GM18870 (cell line): ENCODE measurements at regions not wholly inside any gene's neighbourhood (a gene's known extent, or its start where the extent isn't known, plus 50 kb on each side); places are given as distances from the start of the nearest gene placed in this dataset.

Source experiments
- ATAC-seq: cut with Tn5 transposase; IDR thresholded peaks from one replicate; pipeline ENCODE4 v1.9.1; 2021; ENCODE audit warnings: moderate library complexity; ENCODE audit not compliant: unreplicated experiment

- ATAC-seq, result no peak
These were observed 109.6 kb upstream of the CDC42EP3 start for GRCh38 chr2:37781028-37781427.

DNA sequence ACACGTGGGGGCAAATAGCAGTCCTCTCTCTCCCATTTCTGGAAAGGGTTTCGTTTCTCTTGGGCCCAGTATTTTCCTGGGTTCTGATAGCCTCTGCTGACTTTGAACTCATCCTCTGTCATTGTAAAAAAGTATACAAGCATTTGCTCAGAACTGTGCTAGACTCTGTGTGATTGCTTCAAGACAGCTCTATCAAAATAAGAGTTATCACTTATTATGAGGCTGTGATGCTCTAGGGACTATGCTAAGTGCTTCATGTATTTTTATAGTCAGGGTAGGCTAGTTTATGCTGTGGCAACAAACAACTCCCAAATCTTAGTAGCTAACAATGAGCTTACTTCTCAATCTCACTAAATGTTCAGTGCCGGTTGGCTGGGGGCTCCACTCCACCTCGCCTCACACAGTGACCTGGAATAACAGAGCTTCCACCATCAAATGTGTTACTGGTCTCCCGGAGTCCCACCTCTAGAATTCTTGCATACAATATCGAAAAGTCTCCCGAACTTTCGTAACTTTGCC lies 110.8 kb upstream of the CDC42EP3 start:
- no peak for ATAC-seq

GRCh38 chr2:37782721-37783371 lies 111.4 kb upstream of the CDC42EP3 start:
- no peak for ATAC-seq

- no peak for ATAC-seq
These were observed 112.1 kb upstream of the CDC42EP3 start for GRCh38 chr2:37783545-37783944.

- ATAC-seq, result no peak
These were observed 112.8 kb upstream of the CDC42EP3 start for GRCh38 chr2:37784071-37784758.

DNA sequence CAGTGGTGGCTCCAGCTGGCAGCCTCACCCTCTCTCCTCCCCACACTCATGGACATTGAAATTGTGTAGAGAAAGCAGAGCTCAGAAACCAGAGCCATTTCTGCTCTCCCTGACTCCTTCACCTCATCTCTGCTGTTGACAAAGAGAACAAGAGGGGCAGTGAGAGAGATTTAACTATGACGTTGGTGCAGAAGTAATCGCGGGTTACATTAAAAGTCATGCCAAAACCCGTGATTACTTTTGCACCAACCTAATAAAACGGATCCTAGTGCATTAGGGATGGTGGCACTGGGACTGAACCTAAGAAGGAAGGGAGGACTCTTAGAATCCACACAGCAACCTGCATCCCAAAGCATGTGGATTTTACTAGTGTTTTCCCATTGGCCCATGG lies 113.3 kb upstream of the CDC42EP3 start:
- ATAC-seq, result no peak

DNA sequence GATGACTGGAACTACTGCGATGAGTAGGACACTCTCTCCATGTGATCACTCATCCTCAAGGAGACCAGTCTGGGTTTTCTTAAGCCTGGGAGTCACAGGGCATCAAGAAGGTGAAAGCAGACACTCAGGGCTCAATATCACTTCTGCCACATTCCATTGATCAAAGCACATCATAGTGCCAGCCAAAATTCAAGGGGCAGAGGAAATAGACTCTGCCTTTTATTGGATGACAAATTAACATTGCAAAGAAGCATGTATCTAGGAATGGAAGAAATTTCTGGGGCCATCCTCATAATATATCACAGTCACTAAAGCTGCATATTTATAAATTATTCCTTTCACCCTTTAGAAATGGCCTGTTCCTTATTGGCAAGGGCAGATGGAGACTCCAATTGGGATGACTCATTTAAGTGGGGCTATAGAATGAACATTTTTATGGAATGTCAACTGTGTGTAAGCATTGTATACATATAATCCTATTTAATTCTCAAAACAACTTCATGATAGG lies 114.8 kb upstream of the CDC42EP3 start:
- ATAC-seq, result no peak

DNA sequence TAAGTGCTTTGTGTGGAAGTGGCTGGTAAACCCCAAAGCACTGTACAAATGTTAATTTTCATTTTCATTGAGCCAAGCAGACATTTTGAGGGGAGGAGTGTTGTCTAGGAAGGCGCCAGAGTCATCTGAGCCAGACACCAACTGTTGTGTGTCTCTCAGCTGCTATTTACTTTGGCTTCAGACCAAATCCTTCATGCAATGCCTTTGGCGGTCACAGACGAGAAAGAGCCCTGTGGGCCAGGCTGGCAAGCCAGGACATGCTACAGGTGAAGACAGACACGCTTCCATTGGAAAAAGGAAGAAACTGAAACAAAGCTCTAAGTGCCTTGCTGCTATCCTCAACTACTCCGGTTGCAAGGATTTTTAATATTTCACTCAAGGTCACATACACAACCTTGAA lies 115.4 kb upstream of the CDC42EP3 start:
- no peak for ATAC-seq

- ATAC-seq, result no peak
These were observed 117.3 kb upstream of the CDC42EP3 start for GRCh38 chr2:37788602-37789209.

- no peak for ATAC-seq
These were observed 118.6 kb upstream of the CDC42EP3 start for GRCh38 chr2:37790019-37790418.

DNA sequence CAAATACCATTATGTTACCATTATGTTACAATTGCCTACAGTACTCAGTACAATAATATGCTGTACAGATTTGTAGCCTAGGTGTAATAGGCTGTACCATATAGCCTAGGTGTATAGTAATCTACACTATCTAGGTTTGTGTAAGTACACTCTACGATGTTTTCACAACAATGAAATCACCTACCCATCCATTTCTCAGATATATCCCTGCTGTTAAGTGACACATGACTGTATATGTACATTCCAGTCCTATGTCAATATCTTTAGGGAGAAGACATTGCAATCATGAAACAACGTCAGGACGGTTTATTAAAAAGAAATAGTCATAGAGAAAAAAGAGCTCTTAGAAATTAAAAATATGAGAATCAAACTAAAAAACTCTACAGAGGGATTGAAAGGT lies 119.0 kb upstream of the CDC42EP3 start:
- ATAC-seq, result no peak

GRCh38 chr2:37792366-37792765 lies 120.9 kb upstream of the CDC42EP3 start:
- no peak for ATAC-seq

- no peak for ATAC-seq
These were observed 121.6 kb upstream of the CDC42EP3 start for GRCh38 chr2:37793004-37793403.

DNA sequence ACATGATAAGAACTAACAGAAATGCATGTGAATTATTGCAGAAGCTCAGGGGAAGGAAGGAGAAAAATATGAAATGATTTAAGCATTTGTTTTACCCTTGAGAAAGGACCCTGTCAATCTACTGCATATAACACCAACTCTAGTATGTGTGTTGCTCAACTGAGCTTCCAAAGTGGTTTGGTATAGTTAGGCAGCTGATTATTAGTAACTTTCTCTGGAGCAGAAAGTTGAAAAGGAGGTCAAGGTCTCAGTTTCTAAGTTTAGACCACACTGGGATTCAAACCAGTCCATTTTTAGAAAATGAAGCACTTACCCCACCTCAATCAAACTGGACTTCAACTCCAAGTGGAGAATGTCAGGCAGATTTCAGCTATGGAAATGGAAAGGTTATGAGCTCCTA lies 123.3 kb upstream of the CDC42EP3 start:
- ATAC-seq, result no peak

DNA sequence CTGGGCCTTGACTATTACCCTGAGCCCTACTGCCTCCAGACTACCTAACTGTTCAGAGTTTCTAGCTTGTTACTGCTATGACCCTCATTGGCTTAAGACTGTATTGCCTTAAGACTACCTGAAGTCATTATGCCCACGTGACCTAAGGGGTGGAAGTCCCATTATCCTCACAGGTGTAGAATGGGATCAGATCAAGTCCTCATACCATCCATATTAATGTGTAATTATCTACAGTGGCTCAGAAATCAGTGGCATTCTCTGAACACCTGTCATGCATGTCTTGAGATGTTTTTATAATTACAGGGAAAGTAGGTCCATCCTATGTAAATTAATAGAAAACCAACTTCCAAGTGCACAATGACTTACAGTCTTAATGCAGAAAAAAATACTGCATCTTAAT lies 124.0 kb upstream of the CDC42EP3 start:
- no peak for ATAC-seq

DNA sequence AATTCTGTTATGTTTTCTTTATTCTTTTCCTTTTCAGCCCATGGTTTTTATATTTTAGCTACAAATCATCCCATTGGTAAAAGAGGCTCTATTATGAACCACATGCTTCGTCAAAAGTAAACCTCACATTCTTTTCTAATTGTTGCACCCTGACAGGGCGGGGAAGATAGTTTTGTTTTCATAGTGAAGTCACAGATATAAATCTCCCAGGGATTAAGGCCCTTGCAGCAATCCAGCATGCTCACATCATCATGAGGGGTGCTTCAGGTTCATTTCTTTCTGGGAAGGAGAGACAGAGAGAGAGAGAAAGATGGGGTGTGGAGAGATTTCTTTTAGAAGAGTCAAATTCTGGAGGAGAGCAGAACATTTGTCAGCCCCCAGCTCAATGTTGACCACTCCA lies 124.5 kb upstream of the CDC42EP3 start:
- ATAC-seq, result no peak

DNA sequence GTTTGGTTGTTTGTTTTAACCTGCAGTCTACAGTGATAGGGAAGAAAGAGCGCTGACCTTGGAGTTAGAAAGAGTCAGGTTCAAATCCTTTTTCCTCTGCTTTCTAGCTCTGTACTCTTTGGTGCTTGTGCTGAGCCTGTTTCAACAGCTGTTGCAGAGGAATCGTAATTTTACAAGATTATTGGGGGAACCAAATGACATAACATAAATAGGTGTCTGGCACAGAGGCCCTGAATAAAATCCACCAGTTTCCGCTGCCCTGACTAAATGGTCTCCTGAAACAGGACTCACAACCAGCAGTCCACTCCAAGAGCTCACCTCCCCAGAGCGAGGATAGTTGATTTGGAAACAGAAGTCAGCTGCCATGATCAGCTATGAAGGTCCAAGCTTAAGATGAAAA lies 125.0 kb upstream of the CDC42EP3 start:
- ATAC-seq, result no peak

DNA sequence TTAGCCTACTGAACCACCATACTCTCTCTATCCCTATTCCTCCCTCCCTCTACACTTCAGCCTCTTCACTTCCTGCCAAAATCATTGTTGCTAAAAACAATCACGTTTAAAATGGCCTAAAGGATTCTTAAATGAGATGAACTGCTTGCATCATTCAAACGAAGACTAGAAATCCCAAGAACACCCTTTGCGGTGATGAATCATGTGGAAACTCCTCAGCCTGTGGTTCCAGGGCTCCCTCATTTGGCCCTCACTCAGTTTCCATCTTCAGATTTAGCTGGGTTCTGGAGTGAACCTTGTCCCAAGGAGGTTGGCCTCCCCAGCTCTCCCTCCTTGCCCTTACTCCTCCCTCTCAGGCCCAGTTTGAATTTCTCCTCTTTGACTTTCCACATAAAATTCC lies 125.6 kb upstream of the CDC42EP3 start:
- no peak for ATAC-seq

DNA sequence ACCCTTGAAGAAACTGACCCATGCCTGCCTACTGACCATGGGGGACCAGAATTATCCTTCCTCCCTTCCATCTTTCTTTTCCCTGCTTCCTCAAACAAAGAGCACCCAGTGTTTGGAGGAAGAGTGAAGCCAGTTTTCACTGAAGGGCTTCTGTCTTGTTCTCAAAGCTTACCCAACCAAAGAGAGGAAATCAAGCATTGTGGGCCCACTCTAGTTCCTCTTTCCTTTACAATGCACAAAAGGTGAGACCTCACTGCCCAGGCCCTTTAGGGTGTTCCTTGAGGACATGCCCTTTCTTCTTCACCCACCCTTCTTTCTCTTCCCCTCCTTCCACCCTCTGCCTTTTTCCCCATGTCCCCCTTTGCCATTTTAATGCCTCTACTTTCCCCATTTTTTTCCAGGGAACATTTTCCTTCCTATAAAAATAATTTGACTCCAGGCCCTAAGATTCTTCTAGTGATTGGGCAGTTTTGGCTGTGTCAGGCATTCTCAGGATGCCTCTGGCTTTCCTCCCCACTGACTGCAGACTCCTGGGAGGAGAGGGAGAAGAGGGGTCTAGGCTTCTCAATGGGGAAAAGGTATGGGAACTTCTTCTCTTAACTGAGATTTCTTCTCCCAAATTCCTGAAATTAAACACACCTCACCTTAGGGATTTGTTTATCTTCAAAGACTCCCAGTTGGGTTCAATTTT lies 126.6 kb upstream of the RMDN2 start:
- ATAC-seq, result no peak

- ATAC-seq, result no peak
These were observed 124.8 kb upstream of the RMDN2 start for GRCh38 chr2:37800176-37800858.

DNA sequence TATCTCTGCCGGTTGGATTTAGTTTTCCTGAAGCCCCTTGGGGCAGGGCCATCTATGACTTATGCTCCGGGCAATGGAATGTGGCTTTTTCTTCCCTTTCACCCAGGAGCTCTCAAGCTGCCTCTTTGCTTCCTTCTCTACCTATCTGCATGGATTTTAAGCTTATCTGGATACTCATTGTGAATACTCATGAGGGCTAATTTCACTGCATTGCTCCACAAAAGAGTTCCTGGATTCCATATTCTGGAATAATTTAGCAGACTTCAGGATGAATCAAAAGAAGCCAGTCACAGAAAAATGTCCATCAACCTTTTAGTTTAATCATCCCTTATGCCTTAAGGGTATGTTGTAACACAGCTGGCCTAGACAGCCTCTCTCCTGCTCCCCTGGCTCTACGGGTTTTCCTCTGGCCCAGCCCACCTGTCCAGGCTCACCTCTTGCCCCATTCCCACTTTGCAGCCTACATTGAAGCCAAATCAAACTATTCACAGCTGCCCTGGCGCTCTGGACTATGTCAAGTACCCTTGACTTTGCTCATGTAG lies 122.8 kb upstream of the RMDN2 start:
- no peak for ATAC-seq
